Stimulated activated CD4-positive, alpha-beta T cell treated with anti-CD3 and anti-CD28 coated beads, Interleukin-4, amount 100 ng/mL, for 4 hours (primary cell): ENCODE measurements at regions not wholly inside any gene's neighbourhood (a gene's known extent, or its start where the extent isn't known, plus 50 kb on each side); places are given as distances from the start of the nearest gene placed in this dataset.
"Not testable (repeated sequence)": the region's sequence is repeated elsewhere in the genome, so short reads cannot be mapped to it uniquely, and the experiment has no call there.

Experiments
- DNase-seq, 2 experiments: peaks; one replicate each; pipeline ENCODE4 v3.0.0-alpha.2; 2020

DNA sequence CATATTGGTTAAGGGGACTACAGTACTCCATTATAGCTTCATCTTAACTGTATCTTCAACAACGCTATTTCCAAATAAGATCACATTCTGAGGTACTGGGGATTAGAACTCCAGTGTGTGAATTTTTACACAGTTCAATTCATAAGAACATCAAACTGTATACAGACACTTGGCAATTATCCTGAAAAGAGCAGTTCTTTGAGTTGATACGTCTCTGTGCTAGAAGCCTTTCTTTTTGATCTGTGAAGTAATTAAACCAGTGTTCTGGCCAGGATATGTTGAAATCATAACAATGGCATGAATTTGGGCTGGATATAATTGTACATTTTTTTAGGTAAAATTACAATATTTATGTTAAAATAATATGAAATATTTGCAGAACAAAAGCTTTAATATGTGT is 93.5 kb upstream of the ITPRID2 start:
- no peak for DNase-seq

DNA sequence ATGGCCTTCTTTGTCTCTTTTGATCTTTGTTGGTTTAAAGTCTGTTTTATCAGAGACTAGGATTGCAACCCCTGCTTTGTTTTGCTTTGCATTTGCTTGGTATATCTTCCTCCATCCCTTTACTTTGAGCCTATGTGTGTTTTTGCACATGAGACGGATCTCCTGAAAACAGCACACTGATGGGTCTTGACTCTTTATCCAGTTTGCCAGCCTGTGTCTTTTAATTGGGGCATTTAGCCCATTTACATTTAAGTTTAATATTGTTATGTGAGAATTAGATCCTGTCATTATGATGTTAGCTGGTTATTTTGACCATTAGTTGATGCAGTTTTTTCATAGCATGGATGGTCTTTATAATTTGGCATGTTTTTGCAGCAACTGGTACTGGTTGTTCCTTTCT is 89.2 kb upstream of the ITPRID2 start:
- not testable (repeated sequence) for DNase-seq

DNA sequence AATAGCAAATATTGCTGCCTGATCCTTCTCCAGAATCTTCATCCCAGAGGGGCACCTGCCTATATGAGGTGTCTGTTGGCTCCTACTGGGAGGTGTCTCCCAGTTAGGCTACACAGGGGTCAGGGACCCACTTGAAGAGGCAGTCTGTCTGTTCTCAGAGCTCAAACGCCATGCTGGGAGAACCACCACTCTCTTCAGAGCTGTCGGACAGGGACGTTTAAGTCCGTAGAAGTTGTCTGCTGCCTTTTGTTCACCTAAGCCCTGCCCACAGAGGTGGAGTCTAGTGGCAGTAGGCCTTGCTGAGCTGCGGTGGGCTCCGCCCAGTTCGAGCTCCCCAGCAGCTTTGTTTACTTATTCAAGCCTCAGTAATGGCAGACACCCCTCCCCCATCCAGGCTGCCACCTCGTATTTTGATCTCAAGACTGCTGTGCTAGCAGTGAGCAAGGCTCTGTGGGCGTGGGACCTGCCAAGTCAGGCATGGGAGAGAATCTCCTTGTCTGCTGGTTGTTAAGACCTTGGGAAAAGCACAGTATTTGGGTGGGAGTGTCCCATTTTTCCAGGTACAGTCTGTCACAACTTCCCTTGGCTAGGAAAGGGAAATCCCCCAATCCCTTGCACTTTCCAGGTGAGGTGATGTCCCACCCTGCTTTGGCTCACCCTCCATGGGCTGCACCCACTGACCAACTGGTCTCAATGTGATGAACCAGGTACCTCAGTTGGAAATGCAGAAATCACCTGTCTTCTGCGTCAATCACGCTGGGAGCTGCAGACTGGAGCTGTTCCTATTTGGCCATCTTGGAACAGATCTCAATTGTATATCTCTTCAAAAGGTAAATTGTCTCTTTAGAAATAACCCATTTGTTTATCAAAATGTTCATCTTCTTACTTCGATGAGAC is 87.4 kb upstream of the ITPRID2 start:
- DNase-seq: not testable (repeated sequence)

- no peak for DNase-seq
Observed at GRCh38 chr2:181805228-181806038, 86.1 kb upstream of the ITPRID2 start.

DNA sequence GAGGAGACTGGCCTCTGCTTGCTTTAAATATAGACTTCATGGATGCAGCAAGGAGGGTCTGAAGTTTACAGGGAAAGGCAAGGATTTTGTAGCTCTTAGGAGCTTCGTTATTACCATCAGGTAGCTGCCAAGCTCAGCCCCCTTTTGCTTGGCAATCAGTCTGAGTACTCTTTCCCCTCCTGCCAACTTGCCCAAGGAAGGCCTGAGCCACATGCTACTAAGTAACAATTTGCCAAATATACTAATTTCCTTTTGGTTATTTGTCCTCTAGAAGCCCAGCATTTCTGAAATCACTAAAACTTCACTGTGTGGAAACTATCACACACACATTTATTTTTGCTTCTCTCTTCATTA is 85.5 kb upstream of the ITPRID2 start:
- DNase-seq: no peak

GRCh38 chr2:181807526-181807925 is 84.0 kb upstream of the ITPRID2 start:
- DNase-seq: no peak

GRCh38 chr2:181810823-181811695 is 80.5 kb upstream of the ITPRID2 start:
- DNase-seq: no peak

- DNase-seq: no peak
Observed at GRCh38 chr2:181812106-181812743, 79.3 kb upstream of the ITPRID2 start.

GRCh38 chr2:181814057-181814491 is 77.5 kb upstream of the ITPRID2 start:
- DNase-seq: no peak

DNA sequence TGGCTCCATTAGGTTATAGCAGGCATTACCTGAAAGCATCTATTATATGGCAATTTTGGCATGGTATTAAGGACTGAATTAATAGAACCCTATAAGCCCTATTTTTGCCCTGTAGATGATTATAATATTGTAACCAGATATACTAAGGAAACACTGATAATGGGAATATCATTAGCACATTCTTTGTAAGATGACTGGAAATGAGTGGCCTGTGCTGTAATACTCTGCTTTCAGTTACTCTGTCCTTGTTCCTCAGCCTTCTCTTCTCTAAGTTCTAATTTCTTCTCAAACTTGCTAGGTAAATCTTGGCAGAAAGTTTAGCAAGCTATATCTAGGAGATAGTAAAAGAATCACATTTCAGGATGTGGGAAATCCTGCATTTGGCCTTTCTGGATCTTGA is 74.0 kb upstream of the ITPRID2 start:
- no peak for DNase-seq

- DNase-seq: no peak
Observed at GRCh38 chr2:181818058-181818680, 73.4 kb upstream of the ITPRID2 start.

DNA sequence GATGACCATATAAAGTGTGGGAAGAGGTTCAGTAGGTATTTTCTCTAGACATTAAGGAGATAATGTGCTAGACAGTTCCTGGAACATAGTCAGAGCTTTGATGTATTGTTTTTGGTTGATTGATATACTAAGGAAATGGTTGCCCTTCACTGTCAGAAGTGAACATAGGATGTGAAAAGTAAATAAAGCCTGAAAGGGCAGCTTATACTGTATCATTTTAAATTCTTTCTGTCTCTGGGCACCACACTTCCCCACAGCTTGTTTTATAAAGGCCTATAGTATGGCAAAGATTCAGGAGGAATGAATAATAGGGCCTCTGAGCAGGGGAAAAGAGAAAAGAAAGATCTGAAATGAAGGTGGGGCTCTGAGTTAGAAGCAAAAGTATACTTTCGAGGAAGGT is 72.7 kb upstream of the ITPRID2 start:
- DNase-seq: no peak

- no peak for DNase-seq
Observed at GRCh38 chr2:181821049-181821448, 70.5 kb upstream of the ITPRID2 start.

DNA sequence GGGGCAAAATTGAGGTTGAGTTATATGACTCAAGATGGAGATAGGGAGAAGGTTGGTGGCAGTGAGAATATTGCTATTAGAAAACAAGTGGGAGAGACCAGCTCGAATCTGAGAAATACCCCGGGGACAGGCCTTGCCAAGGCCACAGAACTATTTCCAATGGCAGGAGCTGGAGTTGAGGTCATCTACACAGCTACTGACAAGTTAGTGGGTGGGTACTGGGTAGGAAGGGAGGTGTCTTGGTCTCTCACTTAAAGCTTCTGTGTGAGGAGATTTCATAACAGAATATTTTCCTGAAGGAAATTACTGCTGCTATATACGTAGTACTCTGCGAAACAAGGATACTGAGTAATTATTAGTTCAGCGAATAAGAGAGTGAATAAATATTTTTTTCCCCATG is 69.4 kb upstream of the ITPRID2 start:
- DNase-seq: no peak

GRCh38 chr2:181823405-181823804 is 68.1 kb upstream of the ITPRID2 start:
- no peak for DNase-seq

- DNase-seq: no peak
Observed at GRCh38 chr2:181828122-181828705, 63.3 kb upstream of the ITPRID2 start.

DNA sequence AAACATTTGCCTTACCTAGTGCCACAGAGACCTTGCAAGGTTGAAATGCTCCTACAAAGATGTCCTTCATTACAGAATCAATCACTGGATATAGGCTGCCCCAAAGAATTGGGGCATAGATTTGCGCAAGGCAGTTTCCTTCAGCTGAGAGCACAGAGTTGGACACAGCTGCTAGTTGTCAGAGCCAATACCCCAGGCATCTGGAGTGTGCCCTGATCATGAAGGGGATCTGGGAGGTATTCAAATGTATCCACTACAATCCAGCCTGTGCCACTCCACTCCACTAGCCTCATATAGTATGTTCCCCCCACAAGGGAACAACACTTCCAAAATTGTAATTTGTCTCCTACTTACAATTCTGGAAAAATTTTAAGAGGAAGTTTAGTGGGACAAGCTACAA is 62.3 kb upstream of the ITPRID2 start:
- no peak for DNase-seq

- DNase-seq: no peak
Observed at GRCh38 chr2:181832015-181832414, 59.5 kb upstream of the ITPRID2 start.

DNA sequence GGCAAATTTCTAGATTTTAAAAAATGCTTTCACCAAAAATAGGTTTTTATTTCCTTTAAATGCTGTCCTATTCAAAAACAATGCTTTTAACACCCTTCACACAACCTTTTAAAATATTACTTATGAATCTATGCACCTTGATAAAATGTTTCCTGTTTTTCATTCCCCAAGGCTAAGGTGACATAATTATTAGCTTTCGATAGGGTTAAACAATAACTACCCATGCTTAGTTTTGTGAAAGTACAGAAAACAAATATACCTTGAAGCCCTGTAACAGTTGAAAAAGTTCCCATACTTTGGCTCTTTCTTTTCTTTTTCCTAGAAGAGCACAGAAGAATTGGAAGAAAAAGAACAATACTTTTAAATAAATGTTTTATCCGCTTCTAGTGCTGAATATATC is 54.9 kb upstream of the ITPRID2 start:
- no peak for DNase-seq

DNA sequence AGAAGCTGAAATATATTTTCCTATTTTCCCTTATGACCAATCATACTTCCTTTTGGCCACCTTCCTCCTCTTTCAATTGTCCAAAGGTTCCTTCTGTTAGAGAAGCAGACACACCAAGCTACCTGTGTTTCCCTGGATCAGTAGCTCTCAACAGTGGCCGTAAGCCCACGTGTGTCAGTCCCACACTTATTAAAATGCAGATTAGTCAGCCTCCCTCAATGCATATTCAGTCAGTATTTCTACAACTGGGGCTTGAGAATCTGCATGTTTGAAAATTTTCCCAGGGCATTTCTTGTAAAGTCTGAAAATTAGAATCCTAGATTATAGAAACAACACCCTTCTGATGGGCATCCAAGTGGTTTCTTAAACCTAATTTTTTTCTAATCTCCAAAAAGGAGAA is 54.0 kb upstream of the ITPRID2 start:
- DNase-seq: no peak

GRCh38 chr2:181839811-181840210 is 51.7 kb upstream of the ITPRID2 start:
- DNase-seq: no peak

DNA sequence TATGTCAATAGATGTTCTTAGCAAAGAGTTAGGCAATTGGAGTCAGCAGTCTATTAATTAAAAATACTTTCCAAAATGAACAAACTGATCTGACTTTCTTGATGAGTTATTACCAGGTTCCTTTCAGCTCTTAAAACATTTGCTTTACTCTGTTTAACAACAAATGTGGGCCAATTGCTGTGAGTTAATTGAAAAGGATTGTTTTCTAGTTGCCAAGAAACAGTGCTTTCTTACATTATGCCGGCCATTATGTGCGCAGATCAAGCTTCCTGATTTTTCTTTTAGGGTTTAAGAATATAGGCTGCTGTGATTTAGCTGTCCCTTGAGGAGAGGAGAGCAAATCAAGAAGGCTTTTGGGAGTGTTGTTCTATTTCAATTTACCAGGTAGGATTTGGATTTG is 50.5 kb upstream of the ITPRID2 start:
- no peak for DNase-seq
